ENCODE measurements at regions not wholly inside any gene's neighbourhood (a gene's known extent, or its start where the extent isn't known, plus 50 kb on each side); places are given as distances from the start of the nearest gene placed in this dataset.

DNA sequence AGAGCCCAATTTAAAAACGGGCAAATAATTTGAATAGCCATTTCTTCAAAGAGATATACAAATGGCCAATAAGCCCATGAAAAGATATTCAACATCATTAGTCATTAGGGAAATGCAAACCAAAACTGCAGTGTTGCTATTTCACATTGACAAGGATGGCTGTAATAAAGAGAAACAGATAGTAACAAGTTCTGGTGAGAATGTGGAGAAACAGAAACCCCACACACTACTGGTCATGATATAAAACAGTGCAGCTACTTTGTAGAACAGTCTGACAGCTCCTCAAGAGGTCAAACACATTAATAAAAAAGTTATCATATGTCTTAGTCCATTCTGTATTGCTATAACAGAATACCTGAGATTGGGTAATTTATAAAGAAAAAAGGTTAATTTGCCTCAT, 237.0 kb upstream of the GRAMD2B start:
- TF ChIP-seq, protein P1, sequence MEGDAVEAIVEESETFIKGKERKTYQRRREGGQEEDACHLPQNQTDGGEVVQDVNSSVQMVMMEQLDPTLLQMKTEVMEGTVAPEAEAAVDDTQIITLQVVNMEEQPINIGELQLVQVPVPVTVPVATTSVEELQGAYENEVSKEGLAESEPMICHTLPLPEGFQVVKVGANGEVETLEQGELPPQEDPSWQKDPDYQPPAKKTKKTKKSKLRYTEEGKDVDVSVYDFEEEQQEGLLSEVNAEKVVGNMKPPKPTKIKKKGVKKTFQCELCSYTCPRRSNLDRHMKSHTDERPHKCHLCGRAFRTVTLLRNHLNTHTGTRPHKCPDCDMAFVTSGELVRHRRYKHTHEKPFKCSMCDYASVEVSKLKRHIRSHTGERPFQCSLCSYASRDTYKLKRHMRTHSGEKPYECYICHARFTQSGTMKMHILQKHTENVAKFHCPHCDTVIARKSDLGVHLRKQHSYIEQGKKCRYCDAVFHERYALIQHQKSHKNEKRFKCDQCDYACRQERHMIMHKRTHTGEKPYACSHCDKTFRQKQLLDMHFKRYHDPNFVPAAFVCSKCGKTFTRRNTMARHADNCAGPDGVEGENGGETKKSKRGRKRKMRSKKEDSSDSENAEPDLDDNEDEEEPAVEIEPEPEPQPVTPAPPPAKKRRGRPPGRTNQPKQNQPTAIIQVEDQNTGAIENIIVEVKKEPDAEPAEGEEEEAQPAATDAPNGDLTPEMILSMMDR (IDR thresholded peaks at IDR 0.05), result no peak
- TF ChIP-seq TCF7L2 (IDR thresholded peaks at IDR 0.05; ENCODE audit: low read depth, low read length) (no peak), REST (IDR thresholded peaks at IDR 0.05; ENCODE audit: insufficient read depth in 1 of 2, low read depth in 2 of 2, low read length in 1 of 2) (no peak), SIN3A (IDR thresholded peaks at IDR 0.05; ENCODE audit: borderline replicate concordance, insufficient read depth, low read depth, low read length) (no peak), POLR2AphosphoS5 (IDR thresholded peaks at IDR 0.05; ENCODE audit: low read depth, low read length) (no peak)
